Astrocyte (in vitro differentiated cells and primary cell): ENCODE measurements at regions not wholly inside any gene's neighbourhood (a gene's known extent, or its start where the extent isn't known, plus 50 kb on each side); places are given as distances from the start of the nearest gene placed in this dataset.

Experiments
- DNase-seq: peaks from one replicate; pipeline ENCODE4 v3.0.0-alpha.2; 2010; ENCODE audit warnings: low read depth
- FAIRE-seq: peaks from 2 replicates; lab custom pipeline; 2011; peaks lifted over from hg19 to GRCh38; lab: Jason Lieb, UNC
- H2AFZ ChIP-seq: 2 replicates; pipeline ENCODE4 v1.6.0; 2012; ENCODE audit warnings: low read depth, low read length, inconsistent platforms
- H3K27ac ChIP-seq: 2 replicates; pipeline ENCODE4 v1.5.1; 2011; ENCODE audit warnings: low read depth, low read length, inconsistent platforms
- H3K27me3 ChIP-seq: 2 replicates; pipeline ENCODE4 v1.6.0; 2011; ENCODE audit warnings: low read length, inconsistent platforms; ENCODE audit not compliant: insufficient read depth
- H3K36me3 ChIP-seq: 2 replicates; pipeline ENCODE4 v1.5.1; 2011; ENCODE audit warnings: low read length, inconsistent platforms; ENCODE audit not compliant: insufficient read depth
- H3K4me1 ChIP-seq: 2 replicates; pipeline ENCODE4 v1.5.1; 2011; ENCODE audit warnings: low read length, inconsistent platforms; ENCODE audit not compliant: insufficient read depth
- H3K4me2 ChIP-seq: 2 replicates; pipeline ENCODE4 v1.6.0; 2012; ENCODE audit warnings: low read length, inconsistent platforms
- H3K4me3 ChIP-seq: 2 replicates; pipeline ENCODE4 v1.5.1; 2011; ENCODE audit warnings: low read depth, mild to moderate bottlenecking, low read length, inconsistent platforms; ENCODE audit not compliant: insufficient read depth
- H3K79me2 ChIP-seq: 2 replicates; pipeline ENCODE4 v1.6.0; 2012; ENCODE audit warnings: mild to moderate bottlenecking, low read length, inconsistent platforms; ENCODE audit not compliant: insufficient read depth
- H3K9ac ChIP-seq: 2 replicates; pipeline ENCODE4 v1.6.0; 2012; ENCODE audit warnings: mild to moderate bottlenecking, low read length, inconsistent platforms
- H3K9me3 ChIP-seq: 2 replicates; pipeline ENCODE4 v1.5.1; 2012; ENCODE audit warnings: low read depth, mild to moderate bottlenecking, low read length, inconsistent platforms; ENCODE audit not compliant: insufficient read depth
- H4K20me1 ChIP-seq: 2 replicates; pipeline ENCODE4 v1.6.0; 2012; ENCODE audit warnings: low read length, inconsistent platforms; ENCODE audit not compliant: insufficient read depth
- H3K27ac Mint-ChIP-seq: one replicate; pipeline ENCODE4 v1.8.0; 2021; ENCODE audit warnings: mild to moderate bottlenecking, mixed read lengths; ENCODE audit not compliant: unreplicated experiment
- H3K27me3 Mint-ChIP-seq: one replicate; pipeline ENCODE4 v1.8.0; 2021; ENCODE audit warnings: low read depth, mixed read lengths; ENCODE audit not compliant: unreplicated experiment
- H3K36me3 Mint-ChIP-seq: one replicate; pipeline ENCODE4 v1.8.0; 2021; ENCODE audit warnings: low read depth, mixed read lengths; ENCODE audit not compliant: unreplicated experiment
- H3K4me1 Mint-ChIP-seq: one replicate; pipeline ENCODE4 v1.8.0; 2021; ENCODE audit warnings: low read depth, mixed read lengths; ENCODE audit not compliant: unreplicated experiment
- H3K4me3 Mint-ChIP-seq: one replicate; pipeline ENCODE4 v1.8.0; 2021; ENCODE audit warnings: mild to moderate bottlenecking, moderate library complexity, mixed read lengths; ENCODE audit not compliant: unreplicated experiment
- H3K9me3 Mint-ChIP-seq: one replicate; pipeline ENCODE4 v1.8.0; 2021; ENCODE audit warnings: mild to moderate bottlenecking, mixed read lengths; ENCODE audit not compliant: unreplicated experiment
- EZH2 ChIP-seq: IDR thresholded peaks from 2 replicates; pipeline ENCODE4 v1.6.1; 2012; ENCODE audit warnings: mild to moderate bottlenecking, low read length, inconsistent platforms; ENCODE audit not compliant: insufficient read depth
- TF ChIP-seq, protein P1 (sequence below): IDR thresholded peaks from 2 replicates; pipeline ENCODE4 v1.5.1; 2011; ENCODE audit warnings: low read depth, mild to moderate bottlenecking, inconsistent platforms, low read length, moderate library complexity; ENCODE audit not compliant: insufficient read depth

DNA sequence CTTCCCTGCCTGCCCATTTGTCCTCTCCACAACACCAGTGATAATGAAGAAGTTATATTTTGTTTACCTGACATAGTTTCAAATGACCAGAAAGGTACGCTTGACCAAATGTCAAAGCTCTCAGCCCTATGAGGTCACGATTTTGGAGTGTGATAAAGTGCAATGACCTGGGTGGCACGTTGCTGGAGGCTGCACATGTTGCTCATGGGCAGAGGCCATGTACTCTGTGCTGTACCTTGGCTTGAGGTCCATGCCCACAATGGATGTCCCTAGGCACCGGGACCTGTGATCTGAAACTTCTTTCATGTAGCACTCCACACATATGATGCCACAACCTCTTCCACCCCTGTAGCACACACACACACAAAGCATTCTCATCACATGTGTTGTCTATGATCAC lies 164.0 kb upstream of the HEY2 start:
- H2AFZ ChIP-seq, result no peak overlapping the region
- no peak overlapping the region for H3K27ac Mint-ChIP-seq

DNA sequence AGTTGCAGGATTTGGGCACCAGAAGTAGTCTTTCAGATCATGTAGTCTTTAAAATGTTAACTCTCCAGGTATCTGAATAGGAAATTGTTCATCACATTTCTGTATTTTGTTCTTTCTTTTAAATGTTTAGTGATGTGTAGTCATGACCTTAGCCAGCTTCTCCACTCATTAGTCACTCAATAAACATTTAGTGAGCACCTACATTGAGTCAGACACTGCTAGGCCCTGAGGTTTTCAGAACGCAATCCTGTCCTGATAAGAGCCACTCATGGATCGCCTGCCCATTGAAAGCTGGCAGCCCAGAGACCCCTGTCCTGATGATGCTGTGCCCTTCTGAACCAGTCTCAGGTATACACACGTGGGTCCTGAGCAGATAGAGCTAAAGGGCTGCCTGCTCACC lies 163.4 kb upstream of the HEY2 start:
- peaks cover 30% of the 10 kb centered on the region for H3K4me1 Mint-ChIP-seq
- Histone ChIP-seq H3K4me3 (no peak overlapping the region), H3K4me1 (peaks cover 39% of the 10 kb centered on the region), H3K4me2 (peak overlapping the region; percentile 42), H3K36me3 (no peaks in the 10 kb centered on the region), H3K9ac (peak overlapping the region; percentile 29), H3K79me2 (no peaks in the 10 kb centered on the region), H3K27ac (peak overlapping the region; percentile 55), H4K20me1 (no peaks in the 10 kb centered on the region), H3K9me3 (no peaks in the 10 kb centered on the region), H3K27me3 (no peaks in the 10 kb centered on the region), H2AFZ (no peak overlapping the region)
- H3K27ac Mint-ChIP-seq, result peak overlapping the region; percentile 71
- no peak for TF ChIP-seq EZH2
- TF ChIP-seq, protein P1, sequence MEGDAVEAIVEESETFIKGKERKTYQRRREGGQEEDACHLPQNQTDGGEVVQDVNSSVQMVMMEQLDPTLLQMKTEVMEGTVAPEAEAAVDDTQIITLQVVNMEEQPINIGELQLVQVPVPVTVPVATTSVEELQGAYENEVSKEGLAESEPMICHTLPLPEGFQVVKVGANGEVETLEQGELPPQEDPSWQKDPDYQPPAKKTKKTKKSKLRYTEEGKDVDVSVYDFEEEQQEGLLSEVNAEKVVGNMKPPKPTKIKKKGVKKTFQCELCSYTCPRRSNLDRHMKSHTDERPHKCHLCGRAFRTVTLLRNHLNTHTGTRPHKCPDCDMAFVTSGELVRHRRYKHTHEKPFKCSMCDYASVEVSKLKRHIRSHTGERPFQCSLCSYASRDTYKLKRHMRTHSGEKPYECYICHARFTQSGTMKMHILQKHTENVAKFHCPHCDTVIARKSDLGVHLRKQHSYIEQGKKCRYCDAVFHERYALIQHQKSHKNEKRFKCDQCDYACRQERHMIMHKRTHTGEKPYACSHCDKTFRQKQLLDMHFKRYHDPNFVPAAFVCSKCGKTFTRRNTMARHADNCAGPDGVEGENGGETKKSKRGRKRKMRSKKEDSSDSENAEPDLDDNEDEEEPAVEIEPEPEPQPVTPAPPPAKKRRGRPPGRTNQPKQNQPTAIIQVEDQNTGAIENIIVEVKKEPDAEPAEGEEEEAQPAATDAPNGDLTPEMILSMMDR, result no peak
- no peak overlapping the region for H3K4me3 Mint-ChIP-seq
- peak; percentile 55 for DNase-seq
- no peaks in the 10 kb centered on the region for H3K9me3 Mint-ChIP-seq
- H3K36me3 Mint-ChIP-seq, result no peaks in the 10 kb centered on the region
- peak; percentile 54 for FAIRE-seq
- H3K27me3 Mint-ChIP-seq, result no peaks in the 10 kb centered on the region

More for the DNA sequence above, 164.0 kb upstream of the HEY2 start:
- Mint-ChIP-seq H3K4me1 (peaks cover 30% of the 10 kb centered on the region), H3K4me3 (no peak overlapping the region), H3K36me3 (no peaks in the 10 kb centered on the region), H3K27me3 (no peaks in the 10 kb centered on the region), H3K9me3 (no peaks in the 10 kb centered on the region)
- no peak for TF ChIP-seq EZH2
- TF ChIP-seq, protein P1, result no peak
- no peak for DNase-seq
- Histone ChIP-seq H3K36me3 (no peaks in the 10 kb centered on the region), H3K27ac (peak overlapping the region; percentile 55), H3K9me3 (no peaks in the 10 kb centered on the region), H3K4me1 (peaks cover 39% of the 10 kb centered on the region), H3K9ac (peak overlapping the region; percentile 29), H4K20me1 (no peaks in the 10 kb centered on the region), H3K4me2 (peak overlapping the region; percentile 42), H3K4me3 (no peak overlapping the region), H3K27me3 (no peaks in the 10 kb centered on the region), H3K79me2 (no peaks in the 10 kb centered on the region)
- FAIRE-seq, result no peak

GRCh38 chr6:125586605-125587004 lies 162.8 kb upstream of the HEY2 start:
- Histone ChIP-seq H2AFZ (no peak overlapping the region), H3K27me3 (no peaks in the 10 kb centered on the region), H3K4me2 (no peak overlapping the region), H4K20me1 (no peaks in the 10 kb centered on the region), H3K27ac (peak overlapping the region; percentile 55), H3K4me1 (peaks cover 39% of the 10 kb centered on the region), H3K9me3 (no peaks in the 10 kb centered on the region), H3K36me3 (no peaks in the 10 kb centered on the region), H3K79me2 (no peaks in the 10 kb centered on the region), H3K4me3 (no peak overlapping the region), H3K9ac (no peak overlapping the region)
- H3K4me1 Mint-ChIP-seq, result peaks cover 30% of the 10 kb centered on the region
- DNase-seq (no peak), FAIRE-seq (no peak)
- no peaks in the 10 kb centered on the region for H3K36me3 Mint-ChIP-seq
- no peak overlapping the region for H3K4me3 Mint-ChIP-seq
- no peaks in the 10 kb centered on the region for H3K27me3 Mint-ChIP-seq
- TF ChIP-seq, protein P1, result no peak
- no peak for TF ChIP-seq EZH2
- no peaks in the 10 kb centered on the region for H3K9me3 Mint-ChIP-seq
- no peak overlapping the region for H3K27ac Mint-ChIP-seq
